NCI-H345 treated with DMSO at 0.1 percent for 48 hours (cell line): ENCODE measurements at regions not wholly inside any gene's neighbourhood (a gene's known extent, or its start where the extent isn't known, plus 50 kb on each side); places are given as distances from the start of the nearest gene placed in this dataset.

Experiments used
- DNase-seq: peaks from one replicate; lab custom pipeline; 2025; ENCODE audit not compliant: unreplicated experiment; lab: John Stamatoyannopoulos, UW

DNA sequence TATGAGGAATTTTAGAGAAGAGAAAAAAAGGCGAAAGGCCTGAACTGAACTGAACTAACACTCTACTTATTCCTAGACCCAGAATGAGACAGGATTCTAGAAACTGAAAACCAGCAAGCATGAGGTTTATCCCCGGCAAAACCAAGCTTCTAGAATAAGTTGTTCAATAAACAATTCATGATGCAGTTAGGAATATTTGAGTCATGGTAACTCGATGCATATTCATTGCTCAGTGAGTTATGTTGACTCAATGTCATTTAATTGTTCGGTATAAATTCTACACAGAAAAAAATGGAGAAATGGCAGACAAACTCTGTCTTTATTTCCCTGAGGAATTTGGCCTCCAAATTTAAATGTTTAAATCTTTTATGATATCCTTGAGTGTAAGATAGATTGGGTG is 321.5 kb downstream of the SATB2 start:
- no peak for DNase-seq

DNA sequence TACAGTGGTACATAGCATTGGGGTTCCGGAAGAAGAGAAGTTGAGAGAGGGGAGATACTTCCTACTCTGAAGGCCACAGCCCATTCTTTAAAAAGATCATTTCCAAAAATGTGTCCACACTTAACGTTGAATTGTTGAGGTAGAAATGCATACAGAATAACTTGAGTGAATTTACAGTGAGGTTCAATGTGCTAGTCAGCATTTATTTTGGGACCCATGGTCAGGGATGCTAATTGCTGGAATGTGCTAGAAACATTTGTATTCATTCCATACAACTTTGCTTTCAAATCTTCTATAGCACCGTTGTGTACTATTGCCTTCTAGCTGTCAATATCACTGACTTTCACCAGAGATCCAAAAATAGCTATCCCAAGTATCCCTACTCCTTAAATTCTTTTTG is 325.9 kb downstream of the SATB2 start:
- no peak for DNase-seq

DNA sequence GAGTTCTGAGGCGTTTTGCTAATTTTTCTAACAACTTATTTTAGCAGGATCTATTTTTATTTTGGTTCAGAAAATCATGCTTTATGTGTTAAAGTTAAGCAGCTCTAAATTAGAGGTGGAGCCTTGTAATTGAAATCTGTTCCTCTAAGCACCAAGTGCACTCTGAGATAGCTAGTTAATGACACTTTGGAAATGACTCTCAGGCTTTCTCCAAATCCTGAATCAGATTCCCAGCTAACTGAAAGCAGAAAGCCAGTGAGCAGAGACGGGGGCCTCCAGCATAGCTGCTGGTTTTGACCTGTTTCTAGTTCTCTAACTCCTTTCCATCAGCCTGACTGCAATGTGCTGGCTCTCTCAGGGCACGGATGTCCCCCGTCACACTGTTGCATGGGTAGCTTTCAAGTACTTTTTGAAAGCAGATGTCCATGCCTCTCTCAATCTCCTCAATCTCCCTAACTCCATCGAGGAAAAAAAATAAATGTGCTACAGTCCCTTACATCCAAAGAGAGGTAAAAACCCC is 326.5 kb downstream of the SATB2 start:
- no peak for DNase-seq

- no peak for DNase-seq
Measured at GRCh38 chr2:199130501-199130900, 327.2 kb downstream of the SATB2 start.

DNA sequence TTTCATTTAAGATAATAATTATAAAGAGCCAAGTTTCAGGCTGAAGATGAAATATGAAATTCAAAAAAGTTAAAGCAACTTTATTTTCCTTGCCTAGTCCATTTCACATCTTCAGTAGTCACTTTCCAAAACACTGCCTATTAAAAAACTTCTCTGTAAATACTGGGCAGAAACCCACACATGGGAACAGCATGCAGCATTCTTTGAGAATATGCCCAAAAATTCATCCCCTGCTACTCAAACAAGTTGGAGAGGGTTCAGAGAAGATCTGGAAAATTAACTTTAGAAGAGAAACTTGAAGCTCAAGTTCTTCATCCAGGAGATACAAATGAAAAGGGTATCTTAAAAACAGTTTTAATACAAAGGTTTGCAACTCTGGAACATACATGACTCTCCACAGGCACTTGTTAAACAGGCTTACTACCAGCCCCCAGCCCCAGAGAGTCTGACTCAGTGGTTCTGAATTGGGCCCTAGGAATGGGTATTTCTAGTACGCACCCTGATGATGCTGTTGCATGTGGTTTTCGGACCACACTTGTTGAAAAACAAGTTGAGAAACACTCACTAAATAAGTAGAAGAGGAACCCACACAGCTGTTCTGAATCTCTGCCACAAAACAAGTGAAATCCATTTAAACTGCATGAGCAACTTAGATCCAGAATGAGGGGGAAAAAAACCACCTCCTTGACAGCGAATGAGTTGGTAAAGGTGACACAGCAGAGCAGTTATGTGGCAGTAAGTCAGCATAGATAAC is 329.1 kb downstream of the SATB2 start:
- no peak for DNase-seq

- no peak for DNase-seq
Measured at GRCh38 chr2:199119796-199120195, 337.9 kb downstream of the SATB2 start.

DNA sequence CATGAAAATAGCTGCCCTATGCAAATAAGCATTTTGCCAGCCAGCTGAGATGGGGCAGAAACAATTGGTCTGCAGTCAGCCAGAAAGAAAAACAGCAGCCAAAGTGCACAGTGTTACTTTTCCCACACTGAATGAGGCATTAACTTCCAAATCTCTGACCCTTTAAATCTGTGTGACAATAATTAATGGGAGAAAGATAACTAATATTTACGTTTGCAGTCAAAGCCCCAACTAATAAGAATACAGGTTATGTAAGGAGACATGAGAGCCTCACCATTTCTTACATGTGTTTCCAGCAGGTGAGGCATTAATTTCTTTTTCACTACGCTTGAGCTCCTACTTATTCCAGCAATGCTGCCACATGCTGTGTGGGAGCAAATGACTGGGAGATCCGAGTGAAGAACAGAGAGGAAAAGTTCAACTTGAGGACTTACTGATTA is 339.0 kb downstream of the SATB2 start:
- no peak for DNase-seq

- DNase-seq, result no peak
Measured at GRCh38 chr2:199115169-199115568, 342.6 kb downstream of the SATB2 start.

GRCh38 chr2:199113111-199113510 is 344.6 kb downstream of the SATB2 start:
- no peak for DNase-seq

- no peak for DNase-seq
Measured at GRCh38 chr2:199111458-199111857, 346.3 kb downstream of the SATB2 start.

GRCh38 chr2:199108056-199108455 is 349.7 kb downstream of the SATB2 start:
- no peak for DNase-seq

DNA sequence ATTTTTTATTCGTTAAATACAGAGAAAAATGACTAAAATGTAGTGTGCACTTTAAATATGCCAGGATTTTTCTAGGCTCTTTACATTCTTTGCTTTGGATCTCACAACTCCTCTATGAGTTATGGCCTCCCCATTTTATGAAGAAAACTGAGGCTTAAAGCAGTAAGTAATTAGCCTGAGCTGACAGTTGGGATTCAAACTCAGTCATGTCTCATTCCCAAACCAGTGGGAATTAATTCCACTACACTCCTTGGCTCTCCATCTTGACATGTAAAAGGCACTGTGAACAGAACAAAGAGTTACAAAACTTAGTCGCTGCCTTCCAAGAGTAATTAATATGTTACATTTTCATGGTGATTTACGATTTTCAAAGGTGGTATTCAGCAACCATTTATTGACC is 351.9 kb downstream of the SATB2 start:
- no peak for DNase-seq

DNA sequence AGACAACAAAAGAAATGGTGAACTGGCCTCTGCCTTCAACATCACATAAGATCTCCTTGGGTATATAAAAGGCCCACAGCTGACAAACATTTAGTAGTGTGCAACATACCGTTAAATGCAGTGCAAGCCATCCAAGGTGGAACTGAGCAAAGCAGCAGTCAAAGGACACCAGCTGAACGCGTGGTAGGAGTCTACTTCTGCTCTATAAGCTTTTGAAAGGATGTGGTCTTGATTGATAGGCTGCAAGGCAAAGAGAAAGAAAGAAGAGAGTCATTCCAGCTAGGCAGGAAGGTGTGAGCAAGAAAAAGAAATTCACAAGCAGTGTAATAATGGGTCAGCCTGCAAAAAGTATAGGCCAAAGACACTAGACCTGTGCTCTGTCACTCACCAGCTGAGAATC is 356.3 kb downstream of the SATB2 start:
- no peak for DNase-seq

- peak; percentile 34 for DNase-seq
Measured at GRCh38 chr2:199100326-199101110, 357.2 kb downstream of the SATB2 start.

- DNase-seq, result no peak
Measured at GRCh38 chr2:199092419-199092818, 365.3 kb downstream of the SATB2 start.

DNA sequence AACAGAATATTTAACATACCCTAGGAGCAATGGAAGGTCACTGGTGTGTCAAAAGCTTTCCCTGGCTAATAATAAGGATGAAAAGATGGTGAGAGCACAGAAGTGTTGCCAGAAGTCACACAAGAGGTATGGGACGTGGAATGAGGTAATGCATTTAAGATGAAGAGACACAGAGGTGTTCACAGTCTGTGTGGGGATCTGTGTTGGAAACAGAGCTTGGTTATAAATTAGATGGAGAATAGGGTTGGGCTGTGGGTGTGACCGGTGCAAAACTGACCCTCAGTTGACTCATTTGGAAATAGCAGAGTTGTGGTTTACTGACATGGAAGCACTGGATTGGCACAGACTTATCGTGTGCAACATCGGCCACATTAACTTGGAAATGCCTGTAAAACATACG is 372.5 kb downstream of the SATB2 start:
- DNase-seq, result no peak

DNA sequence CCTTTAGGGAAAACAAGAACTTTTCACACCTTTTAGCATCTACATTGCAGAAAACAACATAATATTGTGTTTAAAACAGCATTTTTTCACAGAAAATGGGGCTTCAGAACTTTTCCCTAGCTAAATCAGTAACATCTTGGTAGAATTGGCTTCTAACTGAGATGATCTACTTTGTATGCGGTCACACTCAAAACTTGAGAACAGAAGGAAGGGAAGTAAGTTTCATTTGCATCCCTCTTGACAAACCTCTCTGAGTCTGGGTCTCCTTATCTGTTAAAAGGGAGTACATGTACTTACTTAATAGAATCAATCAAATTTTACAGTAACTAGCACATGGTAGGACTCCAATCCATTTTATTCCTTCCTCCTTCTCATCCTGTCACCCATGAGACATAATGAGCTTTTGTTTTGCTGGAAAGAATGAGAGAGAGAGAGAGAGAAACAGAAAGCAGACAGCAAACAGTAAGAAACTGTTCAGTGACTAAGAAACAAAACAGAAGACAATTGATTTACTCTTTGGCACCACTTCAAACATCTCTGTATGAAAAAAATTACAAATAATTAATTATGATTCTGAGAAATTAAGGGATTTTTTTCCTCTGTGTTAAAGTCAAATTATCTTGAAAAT is 387.3 kb downstream of the SATB2 start:
- DNase-seq, result no peak

GRCh38 chr2:199064201-199064600 is 393.5 kb downstream of the SATB2 start:
- DNase-seq, result no peak

DNA sequence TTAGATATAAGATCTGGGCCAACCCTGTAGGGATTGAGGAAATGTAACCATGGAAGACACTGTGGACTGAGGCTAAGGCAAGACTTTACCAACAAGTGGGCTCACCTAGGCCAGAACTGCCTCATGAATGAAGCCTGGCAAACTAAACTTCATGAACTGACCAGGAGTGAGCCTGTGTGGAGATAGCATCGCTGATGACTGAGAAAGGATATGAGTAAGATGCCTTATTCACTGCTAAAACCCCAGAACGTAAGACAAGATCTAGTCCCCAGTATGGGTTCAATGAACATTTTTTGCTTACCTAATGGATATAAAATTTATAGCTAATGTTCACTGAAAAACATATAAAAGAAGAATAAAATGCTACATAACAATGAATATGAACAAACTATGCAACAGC is 399.8 kb downstream of the SATB2 start:
- no peak for DNase-seq

DNA sequence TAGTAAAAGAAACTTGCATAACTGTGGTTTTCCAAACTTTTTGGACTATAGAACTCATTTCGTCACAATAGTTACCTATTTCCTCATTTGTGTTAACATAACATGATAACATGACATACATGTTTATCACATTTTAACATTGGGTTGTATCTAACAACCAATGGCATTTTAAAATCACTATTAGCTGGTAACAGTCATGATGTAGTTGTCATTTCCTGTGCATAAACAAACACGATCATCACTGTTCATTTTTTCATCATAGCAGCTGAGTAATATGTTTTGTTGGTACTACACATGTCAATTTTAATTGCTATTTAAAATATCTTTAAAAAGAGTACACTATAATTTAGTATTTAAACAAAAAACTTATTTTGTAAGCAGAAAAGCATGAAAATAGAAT is 402.4 kb downstream of the SATB2 start:
- no peak for DNase-seq

DNA sequence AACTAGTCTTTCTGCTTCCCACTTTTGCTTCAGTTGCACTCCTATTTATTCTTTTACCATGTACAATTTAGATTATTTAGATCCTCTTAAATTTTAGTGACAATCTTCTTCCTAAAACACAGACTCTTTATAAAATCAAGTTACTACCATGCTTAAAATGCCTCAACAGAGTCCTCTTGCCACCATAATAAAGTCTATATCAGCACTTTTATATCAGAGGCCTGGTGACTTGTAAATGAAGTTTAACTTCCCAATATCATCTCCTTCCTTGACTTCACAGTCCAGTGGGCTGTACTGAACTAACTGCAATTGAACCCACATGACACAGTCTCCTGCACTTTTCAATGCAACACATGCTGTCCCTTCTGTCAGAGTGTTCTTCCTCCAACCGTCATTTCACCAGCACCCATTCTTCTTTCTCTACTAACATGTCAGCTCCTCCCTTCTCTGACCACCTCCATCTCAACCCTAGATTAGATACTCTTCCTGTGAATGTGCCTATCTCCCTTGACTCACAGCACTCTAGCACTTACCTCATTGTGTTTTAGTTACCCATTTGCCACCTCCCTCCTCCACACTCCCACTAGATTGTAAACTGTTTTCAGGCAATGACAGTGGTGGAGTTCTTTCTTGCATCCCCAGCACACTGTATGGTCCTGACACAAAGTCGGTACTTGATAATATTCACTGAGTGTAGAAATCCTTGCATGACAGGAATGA is 414.9 kb downstream of the SATB2 start:
- DNase-seq, result no peak
